ENCODE measurements at regions not wholly inside any gene's neighbourhood (a gene's known extent, or its start where the extent isn't known, plus 50 kb on each side); places are given as distances from the start of the nearest gene placed in this dataset.

- TF ChIP-seq FOXP1 (CRISPR knock-in tag; IDR thresholded peaks at IDR 0.05) (no peak), POLR2A (conservative IDR thresholded peaks at IDR 0.05) (no peak), CREB1 (IDR thresholded peaks at IDR 0.05) (no peak), CREB1 (CRISPR knock-in tag; IDR thresholded peaks at IDR 0.05) (no peak), CC2D1A (IDR thresholded peaks at IDR 0.05) (no peak), CBX2 (IDR thresholded peaks at IDR 0.05; ENCODE audit: insufficient read depth, low read length, poor library complexity, severe bottlenecking) (no peak), HDAC8 (tag; IDR thresholded peaks at IDR 0.05) (no peak), CTCF (IDR thresholded peaks at IDR 0.05 in 2 of 3, conservative IDR thresholded peaks at IDR 0.05 in 1 of 3; ENCODE audit: insufficient read depth in 2 of 3, low read depth in 1 of 3, low read length in 3 of 3) (no peak), BRF1 (IDR thresholded peaks at IDR 0.05; ENCODE audit: borderline replicate concordance, extremely low read depth, insufficient read length) (no peak), GABPB1 (CRISPR knock-in tag; IDR thresholded peaks at IDR 0.05) (no peak), EP300 (IDR thresholded peaks at IDR 0.05; ENCODE audit: low read length) (no peak), EZH2 (IDR thresholded peaks at IDR 0.05; ENCODE audit: borderline replicate concordance, low read depth, low read length) (no peak), SIN3A (IDR thresholded peaks at IDR 0.05; ENCODE audit: borderline replicate concordance in 2 of 2, control insufficient read depth in 1 of 2, low read depth in 2 of 2, low read length in 2 of 2) (no peak), PML (IDR thresholded peaks at IDR 0.05; ENCODE audit: low read length) (no peak)
Observed at GRCh38 chr5:3351581-3352442, 243.8 kb upstream of the IRX1 start.
